GM21825 (cell line): ENCODE measurements at regions not wholly inside any gene's neighbourhood (a gene's known extent, or its start where the extent isn't known, plus 50 kb on each side); places are given as distances from the start of the nearest gene placed in this dataset.
"Not testable (repeated sequence)": the region's sequence is repeated elsewhere in the genome, so short reads cannot be mapped to it uniquely, and the experiment has no call there.

Source experiments
- ATAC-seq: cut with Tn5 transposase; IDR thresholded peaks from one replicate; pipeline ENCODE4 v1.9.1; 2021; ENCODE audit warnings: mild to moderate bottlenecking, moderate library complexity; ENCODE audit not compliant: unreplicated experiment

GRCh38 chr13:74554569-74555275 is 420.5 kb upstream of the KLF12 start:
- ATAC-seq = no peak

GRCh38 chr13:74550039-74550438 is 415.8 kb upstream of the KLF12 start:
- ATAC-seq = no peak

GRCh38 chr13:74536649-74537048 is 402.4 kb upstream of the KLF12 start:
- not testable (repeated sequence) for ATAC-seq

GRCh38 chr13:74533226-74533625 is 399.0 kb upstream of the KLF12 start:
- ATAC-seq = no peak

GRCh38 chr13:74530011-74530410 is 395.8 kb upstream of the KLF12 start:
- ATAC-seq = no peak

- no peak for ATAC-seq
Observed at GRCh38 chr13:74528734-74529513, 394.7 kb upstream of the KLF12 start.

- no peak for ATAC-seq
Observed at GRCh38 chr13:74523057-74523456, 388.9 kb upstream of the KLF12 start.

- ATAC-seq = no peak
Observed at GRCh38 chr13:74511523-74511922, 377.3 kb upstream of the KLF12 start.

GRCh38 chr13:74487091-74487722 is 353.0 kb upstream of the KLF12 start:
- no peak for ATAC-seq

- no peak for ATAC-seq
Observed at GRCh38 chr13:74485757-74486156, 351.6 kb upstream of the KLF12 start.

- no peak for ATAC-seq
Observed at GRCh38 chr13:74479124-74479523, 344.9 kb upstream of the KLF12 start.

GRCh38 chr13:74476788-74477187 is 342.6 kb upstream of the KLF12 start:
- ATAC-seq = no peak

GRCh38 chr13:74476365-74476764 is 342.2 kb upstream of the KLF12 start:
- no peak for ATAC-seq

- no peak for ATAC-seq
Observed at GRCh38 chr13:74466864-74467263, 332.7 kb upstream of the KLF12 start.

GRCh38 chr13:74466020-74466419 is 331.8 kb upstream of the KLF12 start:
- ATAC-seq = no peak

GRCh38 chr13:74465271-74465670 is 331.1 kb upstream of the KLF12 start:
- ATAC-seq = no peak

GRCh38 chr13:74464670-74465069 is 330.5 kb upstream of the KLF12 start:
- no peak for ATAC-seq

- ATAC-seq = no peak
Observed at GRCh38 chr13:74461011-74461410, 326.8 kb upstream of the KLF12 start.

- no peak for ATAC-seq
Observed at GRCh38 chr13:74452881-74453280, 318.7 kb upstream of the KLF12 start.

- ATAC-seq = no peak
Observed at GRCh38 chr13:74452176-74452575, 318.0 kb upstream of the KLF12 start.

GRCh38 chr13:74450964-74451363 is 316.8 kb upstream of the KLF12 start:
- no peak for ATAC-seq

GRCh38 chr13:74450525-74450845 is 316.3 kb upstream of the KLF12 start:
- ATAC-seq = no peak
